BE2C (cell line): ENCODE measurements at regions not wholly inside any gene's neighbourhood (a gene's known extent, or its start where the extent isn't known, plus 50 kb on each side); places are given as distances from the start of the nearest gene placed in this dataset.

ENCODE experiments used
- DNase-seq: peaks from one replicate; pipeline ENCODE4 v3.0.0-alpha.2; 2020
- H3K27me3 ChIP-seq: fragments of 250-450 bp; sonication (Bioruptor Pico); 2 replicates; pipeline ENCODE4 v1.5.1; 2020; ENCODE audit warnings: mild to moderate bottlenecking
- H3K36me3 ChIP-seq: fragments of 250-450 bp; sonication (Bioruptor Pico); 2 replicates; pipeline ENCODE4 v1.5.1; 2020; ENCODE audit warnings: mild to moderate bottlenecking
- H3K4me1 ChIP-seq: fragments of 250-450 bp; sonication (Bioruptor Pico); 2 replicates; pipeline ENCODE4 v1.5.1; 2020
- H3K4me3 ChIP-seq: 2 replicates; pipeline ENCODE4 v1.5.1; 2011; ENCODE audit warnings: low read depth, low read length
- H3K9me3 ChIP-seq: fragments of 250-450 bp; sonication (Bioruptor Pico); 2 replicates; pipeline ENCODE4 v1.5.1; 2020
- CTCF ChIP-seq: IDR thresholded peaks from 2 replicates; pipeline ENCODE4 v1.5.1; 2012; ENCODE audit warnings: mild to moderate bottlenecking, low read depth, low read length

DNA sequence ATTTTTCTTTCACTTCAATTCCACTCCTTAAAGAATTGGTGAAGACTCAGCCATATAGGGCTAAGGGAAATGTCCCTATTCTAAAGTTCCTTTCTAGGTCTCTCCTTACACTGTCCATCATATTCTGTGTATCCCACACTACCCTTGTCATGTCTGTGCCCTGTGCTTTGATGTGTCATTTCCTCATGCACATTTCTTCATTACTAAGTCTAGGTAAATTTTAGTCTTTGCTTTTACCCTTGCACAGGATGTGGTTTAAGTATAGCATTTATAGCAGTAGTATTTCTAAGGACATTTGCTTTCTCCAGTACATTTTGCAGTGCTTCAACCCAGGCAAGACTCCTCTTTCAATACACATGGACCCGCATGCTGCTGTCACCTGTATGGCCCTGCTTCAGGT is 221.5 kb upstream of the ACVR2A start:
- Histone ChIP-seq H3K4me1 (no peaks in the 10 kb centered on the region), H3K27me3 (no peaks in the 10 kb centered on the region), H3K36me3 (no peaks in the 10 kb centered on the region), H3K4me3 (no peak overlapping the region), H3K9me3 (no peaks in the 10 kb centered on the region)
- DNase-seq, result no peak
- no peak for TF ChIP-seq CTCF

GRCh38 chr2:147621656-147622197 is 223.1 kb upstream of the ACVR2A start:
- TF ChIP-seq CTCF, result no peak
- Histone ChIP-seq H3K36me3 (no peaks in the 10 kb centered on the region), H3K4me3 (no peak overlapping the region), H3K4me1 (no peaks in the 10 kb centered on the region), H3K9me3 (no peaks in the 10 kb centered on the region), H3K27me3 (no peaks in the 10 kb centered on the region)
- DNase-seq, result no peak

DNA sequence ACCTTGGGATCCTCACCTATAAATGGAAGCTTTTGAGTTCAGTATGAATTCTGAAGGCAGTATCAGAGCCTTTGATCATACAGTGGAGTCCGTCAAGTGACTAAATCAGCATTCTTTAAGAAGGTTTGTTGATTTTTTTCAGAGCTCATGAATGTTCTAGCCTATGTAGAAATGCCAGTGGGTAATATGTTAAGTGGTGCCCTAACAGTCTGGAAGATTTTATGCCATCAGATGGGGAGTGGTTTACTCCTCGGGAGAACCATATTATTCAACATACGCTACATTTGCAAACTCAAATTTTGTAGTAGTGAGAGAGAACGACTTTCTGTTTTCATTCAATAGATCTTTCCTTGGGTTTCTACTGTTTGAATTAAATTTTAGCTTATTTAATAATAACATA is 225.0 kb upstream of the ACVR2A start:
- no peaks in the 10 kb centered on the region for H3K36me3 ChIP-seq

DNA sequence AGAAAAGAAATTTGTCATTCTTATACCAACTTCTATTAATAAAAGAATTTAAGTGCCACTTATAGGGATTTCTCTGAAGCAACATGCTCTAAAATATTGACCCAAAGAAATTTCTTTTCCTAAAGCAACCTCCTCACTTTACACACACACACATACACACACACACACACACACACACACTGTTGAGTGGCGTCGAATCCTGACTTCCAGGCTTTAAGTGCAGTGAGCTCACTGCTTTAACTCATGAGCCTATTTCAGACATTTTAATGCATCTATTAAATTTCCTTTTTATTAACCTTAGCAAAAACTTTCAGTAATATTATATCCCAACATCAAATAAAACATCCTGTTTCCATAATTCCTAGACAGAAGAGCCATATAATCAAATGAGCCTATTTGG is 229.1 kb upstream of the ACVR2A start:
- TF ChIP-seq CTCF, result no peak
- no peak for DNase-seq

More for the DNA sequence above, 225.0 kb upstream of the ACVR2A start:
- no peak for TF ChIP-seq CTCF
- DNase-seq, result no peak
- H3K4me1 ChIP-seq, result no peaks in the 10 kb centered on the region
- no peaks in the 10 kb centered on the region for H3K27me3 ChIP-seq
- H3K4me3 ChIP-seq, result no peak overlapping the region
- no peaks in the 10 kb centered on the region for H3K9me3 ChIP-seq

GRCh38 chr2:147614979-147615470 is 229.8 kb upstream of the ACVR2A start:
- Histone ChIP-seq H3K36me3 (no peaks in the 10 kb centered on the region), H3K27me3 (no peaks in the 10 kb centered on the region), H3K9me3 (no peaks in the 10 kb centered on the region), H3K4me1 (no peaks in the 10 kb centered on the region), H3K4me3 (no peak overlapping the region)
- TF ChIP-seq CTCF, result no peak
- DNase-seq, result no peak

More for the DNA sequence above, 229.1 kb upstream of the ACVR2A start:
- Histone ChIP-seq H3K9me3 (no peaks in the 10 kb centered on the region), H3K4me3 (no peak overlapping the region), H3K36me3 (no peaks in the 10 kb centered on the region), H3K4me1 (no peaks in the 10 kb centered on the region), H3K27me3 (no peaks in the 10 kb centered on the region)

- no peak overlapping the region for H3K4me3 ChIP-seq
- H3K27me3 ChIP-seq, result no peaks in the 10 kb centered on the region
- no peak for DNase-seq
- no peaks in the 10 kb centered on the region for H3K9me3 ChIP-seq
- no peaks in the 10 kb centered on the region for H3K36me3 ChIP-seq
- TF ChIP-seq CTCF, result no peak
- H3K4me1 ChIP-seq, result no peaks in the 10 kb centered on the region
Observed at GRCh38 chr2:147614471-147614870, 230.4 kb upstream of the ACVR2A start.
